Brain pericyte (primary cell): ENCODE measurements at regions not wholly inside any gene's neighbourhood (a gene's known extent, or its start where the extent isn't known, plus 50 kb on each side); places are given as distances from the start of the nearest gene placed in this dataset.

Experiments used
- DNase-seq: peaks from one replicate; pipeline ENCODE4 v3.0.0-alpha.2; 2012; ENCODE audit warnings: low read depth, low spot score

- DNase-seq: no peak
These were observed 1179.9 kb downstream of the ZPLD1 start for GRCh38 chr3:103614719-103615118.

- DNase-seq: no peak
These were observed 1183.1 kb downstream of the ZPLD1 start for GRCh38 chr3:103617961-103618360.

- DNase-seq: no peak
These were observed 1189.5 kb downstream of the ZPLD1 start for GRCh38 chr3:103624271-103624670.

GRCh38 chr3:103629391-103629790 lies 1194.6 kb downstream of the ZPLD1 start:
- no peak for DNase-seq

GRCh38 chr3:103644450-103644849 lies 1209.6 kb downstream of the ZPLD1 start:
- no peak for DNase-seq

GRCh38 chr3:103653996-103654395 lies 1219.2 kb downstream of the ZPLD1 start:
- no peak for DNase-seq

GRCh38 chr3:103657756-103658155 lies 1222.9 kb downstream of the ZPLD1 start:
- DNase-seq: no peak

- no peak for DNase-seq
These were observed 1226.0 kb downstream of the ZPLD1 start for GRCh38 chr3:103660810-103661209.

GRCh38 chr3:103662591-103662990 lies 1227.8 kb downstream of the ZPLD1 start:
- no peak for DNase-seq

GRCh38 chr3:103672346-103672745 lies 1237.5 kb downstream of the ZPLD1 start:
- DNase-seq: no peak

- DNase-seq: no peak
These were observed 1250.1 kb downstream of the ZPLD1 start for GRCh38 chr3:103684904-103685303.

- no peak for DNase-seq
These were observed 1251.1 kb downstream of the ZPLD1 start for GRCh38 chr3:103685939-103686338.

GRCh38 chr3:103690536-103690935 lies 1255.7 kb downstream of the ZPLD1 start:
- no peak for DNase-seq

GRCh38 chr3:103693831-103694230 lies 1259.0 kb downstream of the ZPLD1 start:
- DNase-seq: no peak

- no peak for DNase-seq
These were observed 1263.8 kb downstream of the ZPLD1 start for GRCh38 chr3:103698646-103699045.

GRCh38 chr3:103699228-103699627 lies 1264.4 kb downstream of the ZPLD1 start:
- DNase-seq: no peak

GRCh38 chr3:103705641-103706040 lies 1270.8 kb downstream of the ZPLD1 start:
- no peak for DNase-seq

- no peak for DNase-seq
These were observed 1271.9 kb downstream of the ZPLD1 start for GRCh38 chr3:103706671-103707070.

- DNase-seq: no peak
These were observed 1276.9 kb downstream of the ZPLD1 start for GRCh38 chr3:103711670-103712069.

- DNase-seq: no peak
These were observed 1277.6 kb downstream of the ZPLD1 start for GRCh38 chr3:103712320-103713008.

GRCh38 chr3:103729547-103729946 lies 1294.7 kb downstream of the ZPLD1 start:
- no peak for DNase-seq

GRCh38 chr3:103730744-103731143 lies 1295.9 kb downstream of the ZPLD1 start:
- DNase-seq: no peak

GRCh38 chr3:103752986-103753385 lies 1318.2 kb downstream of the ZPLD1 start:
- DNase-seq: no peak

GRCh38 chr3:103767635-103768034 lies 1332.8 kb downstream of the ZPLD1 start:
- no peak for DNase-seq
